ENCODE measurements at regions not wholly inside any gene's neighbourhood (a gene's known extent, or its start where the extent isn't known, plus 50 kb on each side); places are given as distances from the start of the nearest gene placed in this dataset.

GRCh38 chr11:80204021-80204420, 763.2 kb upstream of the TENM4 start:
- TF ChIP-seq POLR2A (IDR thresholded peaks at IDR 0.05; ENCODE audit: low read length) = no peak
- TF ChIP-seq GATA1 (IDR thresholded peaks at IDR 0.05; ENCODE audit: low read depth, low read length) = no peak
